OCI-LY1 (cell line): ENCODE measurements at regions not wholly inside any gene's neighbourhood (a gene's known extent, or its start where the extent isn't known, plus 50 kb on each side); places are given as distances from the start of the nearest gene placed in this dataset.

ENCODE experiments used
- H2AFZ ChIP-seq: fragments of 200-600 bp; sonication (generic), shearing (Covaris generic); 2 replicates; pipeline ENCODE4 v1.6.0; 2014; ENCODE audit warnings: antibody characterized with exemption, mild to moderate bottlenecking, low read length
- H3F3A ChIP-seq: fragments of 200-600 bp; sonication (generic), shearing (Covaris generic); 2 replicates; pipeline ENCODE4 v1.6.0; 2014; ENCODE audit warnings: mild to moderate bottlenecking, antibody characterized with exemption, low read length, moderate library complexity; ENCODE audit not compliant: insufficient read depth
- H3K27ac ChIP-seq: fragments of 200-600 bp; sonication (generic); 2 replicates; pipeline ENCODE4 v1.5.1; 2014; ENCODE audit warnings: low read length, mixed run types, mild to moderate bottlenecking, low read depth; ENCODE audit not compliant: poor library complexity, severe bottlenecking
- H3K27me3 ChIP-seq: fragments of 200-600 bp; sonication (generic); 2 replicates; pipeline ENCODE4 v1.6.0; 2014; ENCODE audit warnings: antibody characterized with exemption, mild to moderate bottlenecking, low read length, moderate library complexity; ENCODE audit not compliant: insufficient read depth
- H3K36me3 ChIP-seq: fragments of 200-600 bp; sonication (generic); 2 replicates; pipeline ENCODE4 v1.6.1; 2014; ENCODE audit warnings: mild to moderate bottlenecking, antibody characterized with exemption, low read length, moderate library complexity, mixed read lengths; ENCODE audit not compliant: insufficient read depth
- H3K4me1 ChIP-seq: fragments of 200-600 bp; sonication (generic); 2 replicates; pipeline ENCODE4 v1.5.1; 2014; ENCODE audit warnings: mild to moderate bottlenecking, low read length, moderate library complexity; ENCODE audit not compliant: insufficient read depth, severe bottlenecking
- H3K4me2 ChIP-seq: fragments of 200-600 bp; sonication (generic), shearing (Covaris generic); 2 replicates; pipeline ENCODE4 v1.6.1; 2014; ENCODE audit warnings: low read length
- H3K4me3 ChIP-seq: fragments of 200-600 bp; sonication (generic); 2 replicates; pipeline ENCODE4 v1.5.1; 2014; ENCODE audit warnings: low read length, low read depth, mild to moderate bottlenecking, mixed read lengths; ENCODE audit not compliant: poor library complexity, severe bottlenecking
- H3K79me2 ChIP-seq: fragments of 200-600 bp; shearing (Covaris generic); 2 replicates; pipeline ENCODE4 v1.6.1; 2016; ENCODE audit warnings: mixed run types, low read length, mixed read lengths; ENCODE audit not compliant: insufficient read depth
- H3K9ac ChIP-seq: fragments of 200-600 bp; sonication (generic), shearing (Covaris generic); 2 replicates; pipeline ENCODE4 v1.6.1; 2014; ENCODE audit warnings: mild to moderate bottlenecking, low read length, mixed read lengths
- H3K9me2 ChIP-seq: fragments of 200-600 bp; sonication (generic), shearing (Covaris generic); 2 replicates; pipeline ENCODE4 v1.6.1; 2014; ENCODE audit warnings: low read depth, mild to moderate bottlenecking, low read length, mixed read lengths
- H3K9me3 ChIP-seq: fragments of 200-600 bp; shearing (Covaris generic); 2 replicates; pipeline ENCODE4 v1.6.1; 2014; ENCODE audit warnings: low read length, mixed read lengths
- H4K20me1 ChIP-seq: fragments of 200-600 bp; sonication (generic), shearing (Covaris generic); 2 replicates; pipeline ENCODE4 v1.6.0; 2016; ENCODE audit warnings: mild to moderate bottlenecking, low read length; ENCODE audit not compliant: insufficient read depth
- EZH2 ChIP-seq: fragments of 200-600 bp; sonication (generic), shearing (Covaris generic); IDR thresholded peaks from 2 replicates; pipeline ENCODE4 v1.8.0; 2017; ENCODE audit warnings: borderline replicate concordance, mixed run types, mild to moderate bottlenecking, antibody characterized with exemption, low read length, moderate library complexity, mixed read lengths
- TF ChIP-seq, protein P1 (sequence below): fragments of 200-600 bp; sonication (generic), shearing (Covaris generic); IDR thresholded peaks from 2 replicates; pipeline ENCODE4 v1.5.1; 2017; ENCODE audit warnings: mild to moderate bottlenecking, antibody characterized with exemption, low read length, moderate library complexity, mixed read lengths

GRCh38 chr6:8995156-8995555 is 559.8 kb upstream of the SLC35B3 start:
- no peaks in the 10 kb centered on the region for H3K9me2 ChIP-seq
- TF ChIP-seq, protein P1, sequence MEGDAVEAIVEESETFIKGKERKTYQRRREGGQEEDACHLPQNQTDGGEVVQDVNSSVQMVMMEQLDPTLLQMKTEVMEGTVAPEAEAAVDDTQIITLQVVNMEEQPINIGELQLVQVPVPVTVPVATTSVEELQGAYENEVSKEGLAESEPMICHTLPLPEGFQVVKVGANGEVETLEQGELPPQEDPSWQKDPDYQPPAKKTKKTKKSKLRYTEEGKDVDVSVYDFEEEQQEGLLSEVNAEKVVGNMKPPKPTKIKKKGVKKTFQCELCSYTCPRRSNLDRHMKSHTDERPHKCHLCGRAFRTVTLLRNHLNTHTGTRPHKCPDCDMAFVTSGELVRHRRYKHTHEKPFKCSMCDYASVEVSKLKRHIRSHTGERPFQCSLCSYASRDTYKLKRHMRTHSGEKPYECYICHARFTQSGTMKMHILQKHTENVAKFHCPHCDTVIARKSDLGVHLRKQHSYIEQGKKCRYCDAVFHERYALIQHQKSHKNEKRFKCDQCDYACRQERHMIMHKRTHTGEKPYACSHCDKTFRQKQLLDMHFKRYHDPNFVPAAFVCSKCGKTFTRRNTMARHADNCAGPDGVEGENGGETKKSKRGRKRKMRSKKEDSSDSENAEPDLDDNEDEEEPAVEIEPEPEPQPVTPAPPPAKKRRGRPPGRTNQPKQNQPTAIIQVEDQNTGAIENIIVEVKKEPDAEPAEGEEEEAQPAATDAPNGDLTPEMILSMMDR: no peak
- no peak for TF ChIP-seq EZH2
- no peak overlapping the region for H3K27ac ChIP-seq
- H2AFZ ChIP-seq: no peak overlapping the region
- no peaks in the 10 kb centered on the region for H4K20me1 ChIP-seq
- H3K36me3 ChIP-seq: no peaks in the 10 kb centered on the region
- no peak overlapping the region for H3K9ac ChIP-seq
- no peaks in the 10 kb centered on the region for H3K9me3 ChIP-seq
- H3F3A ChIP-seq: no peaks in the 10 kb centered on the region
- no peak overlapping the region for H3K4me2 ChIP-seq
- no peaks in the 10 kb centered on the region for H3K79me2 ChIP-seq
- H3K27me3 ChIP-seq: no peaks in the 10 kb centered on the region
- no peaks in the 10 kb centered on the region for H3K4me1 ChIP-seq
- no peak overlapping the region for H3K4me3 ChIP-seq

DNA sequence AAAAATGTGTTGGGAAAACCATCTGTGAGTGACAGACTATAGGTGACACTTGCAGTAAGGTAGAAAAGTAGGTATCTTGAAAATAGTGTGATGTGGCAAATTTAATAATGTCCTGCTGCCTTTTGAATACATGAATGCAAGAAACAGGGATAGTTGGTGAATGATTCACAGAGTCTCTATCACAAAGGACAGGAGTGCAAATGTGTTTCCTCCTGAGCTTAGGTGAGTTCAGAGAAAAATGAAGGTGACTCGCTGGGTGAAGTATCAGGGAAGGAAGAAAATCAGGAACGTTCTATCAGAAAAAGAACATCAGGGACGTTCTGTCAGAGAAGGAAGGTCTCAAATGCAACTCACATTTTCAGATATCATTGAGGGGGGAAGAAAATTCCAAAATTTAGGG is 557.8 kb upstream of the SLC35B3 start:
- H3K79me2 ChIP-seq: no peaks in the 10 kb centered on the region
- no peak overlapping the region for H3K4me2 ChIP-seq
- no peaks in the 10 kb centered on the region for H3K27me3 ChIP-seq
- no peak overlapping the region for H3K4me3 ChIP-seq
- H3K36me3 ChIP-seq: no peaks in the 10 kb centered on the region
- no peaks in the 10 kb centered on the region for H3K4me1 ChIP-seq
- H2AFZ ChIP-seq: no peak overlapping the region
- no peak overlapping the region for H3K27ac ChIP-seq
- TF ChIP-seq, protein P1: no peak
- TF ChIP-seq EZH2: no peak
- H3K9me3 ChIP-seq: no peaks in the 10 kb centered on the region
- no peak overlapping the region for H3K9ac ChIP-seq
- no peaks in the 10 kb centered on the region for H3F3A ChIP-seq
- H4K20me1 ChIP-seq: no peaks in the 10 kb centered on the region
- no peaks in the 10 kb centered on the region for H3K9me2 ChIP-seq

- Histone ChIP-seq H2AFZ (no peak overlapping the region), H3K4me2 (no peak overlapping the region), H3F3A (no peaks in the 10 kb centered on the region), H3K27me3 (no peaks in the 10 kb centered on the region), H3K9me2 (no peaks in the 10 kb centered on the region), H3K9me3 (no peaks in the 10 kb centered on the region), H3K4me1 (no peaks in the 10 kb centered on the region), H3K36me3 (no peaks in the 10 kb centered on the region), H3K9ac (no peak overlapping the region), H4K20me1 (no peaks in the 10 kb centered on the region), H3K27ac (no peak overlapping the region), H3K4me3 (no peak overlapping the region), H3K79me2 (no peaks in the 10 kb centered on the region)
- TF ChIP-seq EZH2: no peak
- TF ChIP-seq, protein P1: no peak
Observed at GRCh38 chr6:8991844-8992243, 556.5 kb upstream of the SLC35B3 start.
